ENCODE measurements at regions not wholly inside any gene's neighbourhood (a gene's known extent, or its start where the extent isn't known, plus 50 kb on each side); places are given as distances from the start of the nearest gene placed in this dataset.

GRCh38 chr17:13919818-13920217 is 149.5 kb upstream of the COX10 start:
- no peak for TF ChIP-seq LEF1 (IDR thresholded peaks at IDR 0.05; ENCODE audit: borderline replicate concordance)
- TF ChIP-seq ZNF384 (IDR thresholded peaks at IDR 0.05): no peak
- no peak for TF ChIP-seq ARNT (IDR thresholded peaks at IDR 0.05)
- TF ChIP-seq SP1 (IDR thresholded peaks at IDR 0.05): no peak
- TF ChIP-seq FOXM1 (IDR thresholded peaks at IDR 0.05; ENCODE audit: borderline replicate concordance): no peak
- no peak for TF ChIP-seq NFRKB (IDR thresholded peaks at IDR 0.05)
- no peak for TF ChIP-seq L3MBTL2 (conservative IDR thresholded peaks at IDR 0.05)
- no peak for TF ChIP-seq HDGF (IDR thresholded peaks at IDR 0.05; ENCODE audit: borderline replicate concordance)
- no peak for TF ChIP-seq PKNOX1 (IDR thresholded peaks at IDR 0.05)
- no peak for TF ChIP-seq FOXK2 (IDR thresholded peaks at IDR 0.05)
- TF ChIP-seq BHLHE40 (IDR thresholded peaks at IDR 0.05; ENCODE audit: borderline replicate concordance): no peak
- TF ChIP-seq FOXA1 (IDR thresholded peaks at IDR 0.05): no peak
- no peak for TF ChIP-seq ELF4 (IDR thresholded peaks at IDR 0.05)
